ENCODE measurements at regions not wholly inside any gene's neighbourhood (a gene's known extent, or its start where the extent isn't known, plus 50 kb on each side); places are given as distances from the start of the nearest gene placed in this dataset.

DNA sequence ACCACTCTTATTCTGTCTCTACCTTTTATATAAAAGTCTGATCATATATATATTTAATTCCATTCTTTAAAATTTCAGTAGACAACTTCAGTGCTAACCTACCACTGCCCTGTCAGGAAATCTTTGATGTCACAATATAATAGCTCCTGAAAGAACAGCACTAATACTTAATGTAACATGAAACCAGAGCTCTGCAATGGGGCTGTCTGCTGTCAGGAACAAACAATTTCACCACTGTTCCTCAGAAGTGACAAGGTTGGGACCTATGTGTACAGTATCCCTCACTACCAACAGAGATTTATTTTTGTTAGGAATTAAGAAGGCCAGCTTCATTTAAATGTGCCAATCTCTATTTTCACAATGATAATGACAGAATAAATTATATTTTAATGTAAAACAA is 165.5 kb upstream of the C11orf58 start:
- Histone ChIP-seq H3K27me3 (no peaks in the 10 kb centered on the region), H3K9me3 (peaks cover 0 to 3% (median 0%) of the 10 kb centered on the region in 4 donors), H3K4me1 (peaks cover 0 to 10% (median 0%) of the 10 kb centered on the region in 4 donors), H3K4me3 (no peak overlapping the region), H3K36me3 (no peaks in the 10 kb centered on the region), H3K27ac (no peak overlapping the region)
- no peak for DNase-seq (ENCODE audit: low spot score in 2 of 2)
- TF ChIP-seq, protein P1, sequence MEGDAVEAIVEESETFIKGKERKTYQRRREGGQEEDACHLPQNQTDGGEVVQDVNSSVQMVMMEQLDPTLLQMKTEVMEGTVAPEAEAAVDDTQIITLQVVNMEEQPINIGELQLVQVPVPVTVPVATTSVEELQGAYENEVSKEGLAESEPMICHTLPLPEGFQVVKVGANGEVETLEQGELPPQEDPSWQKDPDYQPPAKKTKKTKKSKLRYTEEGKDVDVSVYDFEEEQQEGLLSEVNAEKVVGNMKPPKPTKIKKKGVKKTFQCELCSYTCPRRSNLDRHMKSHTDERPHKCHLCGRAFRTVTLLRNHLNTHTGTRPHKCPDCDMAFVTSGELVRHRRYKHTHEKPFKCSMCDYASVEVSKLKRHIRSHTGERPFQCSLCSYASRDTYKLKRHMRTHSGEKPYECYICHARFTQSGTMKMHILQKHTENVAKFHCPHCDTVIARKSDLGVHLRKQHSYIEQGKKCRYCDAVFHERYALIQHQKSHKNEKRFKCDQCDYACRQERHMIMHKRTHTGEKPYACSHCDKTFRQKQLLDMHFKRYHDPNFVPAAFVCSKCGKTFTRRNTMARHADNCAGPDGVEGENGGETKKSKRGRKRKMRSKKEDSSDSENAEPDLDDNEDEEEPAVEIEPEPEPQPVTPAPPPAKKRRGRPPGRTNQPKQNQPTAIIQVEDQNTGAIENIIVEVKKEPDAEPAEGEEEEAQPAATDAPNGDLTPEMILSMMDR (IDR thresholded peaks at IDR 0.05): no peak
- no peak for TF ChIP-seq POLR2A (IDR thresholded peaks at IDR 0.05)

DNA sequence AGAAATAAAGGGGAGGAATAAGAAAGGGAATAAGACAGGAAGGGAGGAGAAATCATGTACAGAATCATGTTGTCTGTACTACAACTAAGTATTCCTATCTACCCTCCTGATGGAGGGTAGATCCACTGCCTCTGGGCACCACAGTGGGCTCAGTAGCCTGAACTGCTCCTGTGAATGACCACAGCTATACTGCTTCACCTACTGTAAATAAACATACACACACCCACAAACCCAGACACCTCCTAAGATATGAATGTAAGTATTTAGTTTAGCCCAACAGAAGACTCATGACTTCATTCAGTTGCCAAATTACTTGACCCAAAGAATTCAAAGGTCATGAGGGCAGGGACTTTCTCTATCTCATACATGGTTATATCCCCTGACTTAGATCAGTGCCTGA is 177.3 kb upstream of the C11orf58 start:
- Histone ChIP-seq H3K27ac (no peak overlapping the region), H3K4me1 (peaks cover 0 to 5% (median 0%) of the 10 kb centered on the region in 4 donors), H3K36me3 (no peaks in the 10 kb centered on the region), H3K4me3 (no peak overlapping the region), H3K27me3 (no peaks in the 10 kb centered on the region), H3K9me3 (no peaks in the 10 kb centered on the region)
- DNase-seq (ENCODE audit: low spot score in 2 of 2): no peak
- TF ChIP-seq, protein P1 (IDR thresholded peaks at IDR 0.05): no peak
- TF ChIP-seq POLR2A (IDR thresholded peaks at IDR 0.05): no peak
- no peak for TF ChIP-seq EP300 (IDR thresholded peaks at IDR 0.05)

DNA sequence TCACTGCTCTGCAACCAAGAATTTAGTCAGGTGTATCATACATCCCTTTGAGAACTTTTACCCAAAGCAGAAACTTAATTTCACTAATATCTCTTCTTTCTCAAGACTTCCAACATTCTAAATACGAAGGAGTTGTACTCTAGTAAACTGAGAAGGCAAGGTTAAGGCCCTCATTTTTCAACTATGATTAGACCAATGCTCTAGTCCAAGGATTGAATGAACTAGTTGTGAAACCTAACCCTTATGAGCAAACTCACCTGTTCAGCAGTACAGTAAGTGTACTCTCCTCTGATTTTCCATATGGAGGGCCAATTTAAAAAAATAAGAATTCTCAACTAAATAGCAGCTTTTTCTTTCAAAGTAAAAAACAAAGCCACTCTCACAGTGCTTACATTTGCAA is 180.0 kb upstream of the C11orf58 start:
- H3K27me3 ChIP-seq: no peaks in the 10 kb centered on the region
- peaks cover 0 to 5% (median 0%) of the 10 kb centered on the region in 4 donors for H3K4me1 ChIP-seq
- H3K4me3 ChIP-seq: no peak overlapping the region
- no peaks in the 10 kb centered on the region for H3K36me3 ChIP-seq
- DNase-seq (ENCODE audit: low spot score in 2 of 2): no peak
- WGBS, 2 donors: 94% methylated on average over 1 of the region's 1 CpG
- H3K27ac ChIP-seq: no peak overlapping the region
- no peaks in the 10 kb centered on the region for H3K9me3 ChIP-seq
- TF ChIP-seq EP300 (IDR thresholded peaks at IDR 0.05): no peak

DNA sequence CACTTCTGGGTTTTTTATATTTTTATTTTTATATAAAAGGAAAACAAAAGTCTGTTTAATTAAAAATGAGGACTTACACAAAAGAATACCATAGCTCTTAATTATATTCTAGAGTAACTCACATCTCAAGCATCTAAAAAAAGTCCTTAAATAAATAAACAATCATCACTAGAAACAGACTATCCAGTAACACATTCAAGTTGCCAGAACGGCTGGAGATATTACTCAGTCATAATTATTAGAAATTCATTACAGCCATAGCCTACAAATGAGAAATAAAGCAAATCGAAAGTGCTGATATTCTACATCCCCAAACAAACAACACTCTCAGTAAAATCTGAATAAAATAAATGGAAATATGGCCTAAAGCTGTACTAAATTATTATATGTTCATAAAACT is 182.5 kb upstream of the C11orf58 start:
- no peak for TF ChIP-seq POLR2A (IDR thresholded peaks at IDR 0.05)
- TF ChIP-seq, protein P1 (IDR thresholded peaks at IDR 0.05): no peak
- TF ChIP-seq EP300 (IDR thresholded peaks at IDR 0.05): no peak
- no peak for DNase-seq (ENCODE audit: low spot score in 2 of 2)
- Histone ChIP-seq H3K4me3 (no peak overlapping the region), H3K27me3 (no peaks in the 10 kb centered on the region), H3K9me3 (no peaks in the 10 kb centered on the region), H3K4me1 (peaks cover 0 to 5% (median 0%) of the 10 kb centered on the region in 4 donors), H3K27ac (no peak overlapping the region), H3K36me3 (no peaks in the 10 kb centered on the region)
- WGBS, 2 donors: 63 to 69% methylated on average over 2 of the region's 2 CpGs

DNA sequence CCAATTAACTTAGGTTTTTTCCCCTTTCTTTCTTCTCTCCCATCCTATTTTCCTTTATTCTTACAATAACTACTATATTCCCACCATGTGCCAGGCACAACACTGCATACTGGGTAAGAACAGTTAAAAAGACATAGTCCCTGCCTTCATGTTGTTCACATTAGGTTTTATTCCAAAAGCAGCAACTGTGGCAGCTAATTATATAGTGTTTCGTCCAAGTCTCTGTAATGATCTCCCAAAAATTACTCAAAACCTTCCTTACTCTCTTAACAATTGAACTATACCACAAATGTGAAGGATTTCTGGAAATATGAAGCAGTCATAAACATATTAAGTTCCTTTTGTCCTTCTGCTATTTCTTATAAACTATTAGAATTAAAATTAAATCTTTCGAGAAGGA is 184.1 kb upstream of the C11orf58 start:
- no peak for DNase-seq (ENCODE audit: low spot score in 2 of 2)
- Histone ChIP-seq H3K36me3 (no peaks in the 10 kb centered on the region), H3K9me3 (no peaks in the 10 kb centered on the region), H3K27ac (no peak overlapping the region), H3K4me1 (no peaks in the 10 kb centered on the region), H3K27me3 (no peaks in the 10 kb centered on the region), H3K4me3 (no peak overlapping the region)
- WGBS, 2 donors: 61 to 71% methylated on average over 2 of the region's 2 CpGs
- TF ChIP-seq, protein P1 (IDR thresholded peaks at IDR 0.05): no peak
- TF ChIP-seq POLR2A (IDR thresholded peaks at IDR 0.05) (no peak), EP300 (IDR thresholded peaks at IDR 0.05) (no peak)

DNA sequence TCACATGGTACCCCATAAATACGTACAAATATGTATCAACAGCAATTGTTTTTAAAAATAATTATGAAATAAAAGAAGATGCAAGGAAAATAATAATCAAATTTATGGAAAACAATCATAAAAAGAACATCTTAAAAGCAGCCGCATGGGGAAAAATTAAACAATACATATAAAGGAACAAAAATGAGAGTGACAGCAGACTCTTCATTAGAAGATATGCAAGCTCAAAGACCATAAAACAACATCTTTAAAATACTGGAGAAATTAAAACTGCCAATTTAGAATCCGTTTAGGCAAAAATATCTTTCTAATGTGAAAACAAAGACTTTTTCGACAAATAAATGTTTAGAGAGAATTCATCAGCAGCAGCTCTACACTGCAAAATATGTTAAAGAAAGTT is 190.6 kb upstream of the C11orf58 start:
- Histone ChIP-seq H3K36me3 (no peaks in the 10 kb centered on the region), H3K27me3 (no peaks in the 10 kb centered on the region), H3K4me1 (no peaks in the 10 kb centered on the region), H3K4me3 (no peak overlapping the region), H3K9me3 (peaks cover 0 to 21% (median 4%) of the 10 kb centered on the region in 4 donors), H3K27ac (no peak overlapping the region)
- no peak for DNase-seq (ENCODE audit: low spot score in 2 of 2)
- 93 to 94% methylated on average over 4 of the region's 4 CpGs for WGBS, 2 donors
- no peak for TF ChIP-seq POLR2A (IDR thresholded peaks at IDR 0.05)
- no peak for TF ChIP-seq EP300 (IDR thresholded peaks at IDR 0.05)
- TF ChIP-seq, protein P1 (IDR thresholded peaks at IDR 0.05): no peak

Data from tibial nerve (tissue), 4 donors.